ENCODE measurements at regions not wholly inside any gene's neighbourhood (a gene's known extent, or its start where the extent isn't known, plus 50 kb on each side); places are given as distances from the start of the nearest gene placed in this dataset.

- TF ChIP-seq EZH2 (IDR thresholded peaks at IDR 0.05; ENCODE audit: low read depth) (no peak), CTCF (conservative IDR thresholded peaks at IDR 0.05) (no peak)
Observed at GRCh38 chr3:35486295-35486694, 153.0 kb upstream of the ARPP21 start.
